ENCODE measurements at regions not wholly inside any gene's neighbourhood (a gene's known extent, or its start where the extent isn't known, plus 50 kb on each side); places are given as distances from the start of the nearest gene placed in this dataset.

DNA sequence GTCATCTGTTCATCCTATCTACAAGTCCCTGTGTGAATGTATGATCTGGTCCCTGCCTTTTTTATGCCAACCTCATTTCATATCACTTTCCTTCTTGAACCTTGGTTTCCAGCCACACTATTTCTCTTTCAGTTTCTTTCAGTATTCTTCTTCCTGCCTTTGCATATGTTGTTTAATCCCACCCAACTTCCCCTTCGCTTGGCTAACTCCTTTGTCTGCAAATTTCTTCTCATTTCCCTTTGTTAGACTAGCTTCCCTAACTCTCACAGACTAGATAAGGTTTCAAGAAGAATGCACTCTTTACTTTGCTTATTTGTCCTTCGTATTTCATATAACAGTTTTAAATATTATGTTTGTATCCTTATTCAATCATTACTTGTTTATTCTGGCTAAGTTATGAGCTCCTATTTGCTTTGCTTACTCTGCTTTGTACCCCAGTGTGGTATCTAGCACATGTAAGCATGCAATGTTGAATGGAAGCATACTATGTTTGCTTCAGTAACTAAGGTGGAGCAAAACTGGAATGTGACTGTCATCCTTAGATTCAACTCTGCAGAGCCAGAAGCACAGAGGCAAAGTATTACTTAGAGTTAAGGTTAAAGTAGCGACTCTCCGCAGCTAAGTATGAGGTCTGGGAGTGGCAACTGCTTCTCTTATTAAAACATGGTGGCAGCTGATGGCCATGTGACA is 681.3 kb downstream of the CPS1 start:
- no peak for DNase-seq (ENCODE audit: low read depth)

DNA sequence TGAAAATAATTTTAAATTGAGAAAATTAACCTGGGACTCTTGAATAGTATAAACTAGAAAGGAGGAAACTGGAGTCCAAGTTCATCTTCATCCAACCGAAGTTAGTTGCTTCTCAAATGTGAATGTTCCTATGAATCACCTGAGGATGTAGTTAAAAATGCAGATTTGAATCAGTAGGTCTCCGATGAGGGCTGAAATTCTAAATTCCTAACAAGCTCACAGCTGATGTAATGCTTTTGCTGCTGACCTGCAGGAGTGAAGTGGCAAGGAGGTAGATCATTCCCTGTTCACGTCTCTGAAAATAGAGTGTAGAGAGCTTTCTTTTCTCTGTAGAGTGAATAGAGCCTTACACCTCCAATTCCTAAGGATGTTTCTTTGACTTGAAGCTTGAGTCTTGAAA is 685.5 kb downstream of the CPS1 start:
- DNase-seq (ENCODE audit: low read depth), result no peak

DNA sequence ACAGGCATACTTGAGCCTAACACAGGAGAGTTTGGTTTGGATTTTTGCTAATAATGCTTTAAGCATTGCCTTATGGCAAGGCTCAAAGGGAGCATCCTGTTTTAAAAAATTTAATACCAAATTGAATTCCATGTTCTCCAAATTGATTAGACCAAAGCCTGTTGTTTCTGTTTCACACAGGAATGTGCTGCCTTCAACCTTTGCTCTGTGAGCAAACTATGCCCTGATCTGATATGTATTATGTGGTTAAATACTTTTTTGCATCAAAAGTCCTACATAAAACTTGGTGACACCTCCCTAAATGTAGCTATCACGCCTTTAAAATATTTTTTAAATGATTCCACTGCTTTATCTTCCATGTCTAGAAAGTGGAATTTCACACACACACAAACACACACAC is 691.4 kb downstream of the CPS1 start:
- DNase-seq (ENCODE audit: low read depth), result no peak

DNA sequence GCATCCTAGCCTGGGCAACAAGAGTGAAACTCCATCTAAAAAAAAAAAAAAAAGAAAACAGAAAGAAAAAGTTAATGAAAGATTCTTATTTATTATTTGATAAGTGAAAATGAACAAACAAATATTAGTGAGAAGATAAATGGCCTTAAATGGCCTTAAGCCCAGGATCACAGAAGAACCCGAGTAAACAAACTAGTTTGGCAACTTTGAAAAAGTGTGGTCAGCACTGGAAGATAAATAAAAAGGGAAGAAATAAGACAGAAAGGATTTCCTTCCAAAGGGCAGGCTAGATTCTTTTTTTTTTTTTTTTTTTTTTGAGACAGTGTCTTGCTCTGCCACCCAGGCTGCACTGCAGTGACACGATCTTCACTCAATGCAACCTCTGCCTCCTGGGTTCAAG is 692.4 kb downstream of the CPS1 start:
- DNase-seq (ENCODE audit: low read depth), result no peak

DNA sequence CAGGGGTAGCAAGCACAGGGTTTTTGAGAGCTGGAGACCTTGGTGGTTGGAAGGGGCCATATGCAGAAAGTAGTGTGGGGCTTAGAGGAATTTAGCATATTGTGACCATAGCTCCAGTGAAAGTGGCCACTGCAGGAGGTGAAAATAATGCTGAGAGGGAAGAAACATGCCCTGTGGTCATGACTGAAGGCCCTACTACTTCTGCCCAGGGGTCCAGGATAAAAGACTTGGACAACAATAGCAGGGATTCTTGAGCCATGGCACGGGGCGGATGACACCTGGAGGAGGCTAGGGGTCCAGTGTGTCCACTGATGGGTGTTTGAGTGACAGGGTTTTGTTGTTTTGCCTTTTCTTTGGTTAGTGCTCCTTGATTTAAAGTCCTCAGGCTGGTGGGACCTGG is 694.6 kb downstream of the CPS1 start:
- DNase-seq (ENCODE audit: low read depth), result no peak

DNA sequence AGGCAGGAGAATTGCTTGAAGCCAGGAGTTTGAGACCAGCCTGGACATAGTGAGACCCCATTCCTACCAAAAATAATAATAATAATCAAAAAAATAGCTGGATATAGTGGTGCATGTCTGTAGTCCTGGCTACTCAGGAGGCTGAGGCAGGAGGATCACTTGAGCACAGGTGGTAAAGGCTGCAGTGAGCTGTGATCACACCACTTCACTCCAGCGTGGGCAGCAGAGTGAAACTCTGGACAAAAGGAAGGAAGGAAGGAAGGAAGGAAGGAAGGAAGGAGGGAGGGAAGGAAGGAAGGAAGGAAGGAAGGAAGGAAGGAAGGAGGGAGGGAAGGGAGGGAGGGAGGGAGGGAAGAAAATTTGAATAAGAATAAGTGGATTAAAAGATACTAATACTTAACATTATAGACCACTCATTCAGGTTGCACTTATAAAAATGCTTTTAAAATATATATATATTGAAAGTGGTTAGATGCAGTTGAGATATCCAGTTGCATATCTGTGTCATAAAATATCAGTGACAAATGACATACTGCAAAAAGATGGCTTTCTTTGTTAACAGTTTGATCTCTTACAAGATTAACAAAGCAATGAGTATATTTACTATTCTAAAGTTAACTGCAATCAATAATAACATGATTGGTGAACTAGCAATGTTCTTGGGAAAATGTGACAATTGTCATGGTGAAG is 702.4 kb downstream of the CPS1 start:
- no peak for DNase-seq (ENCODE audit: low read depth)

DNA sequence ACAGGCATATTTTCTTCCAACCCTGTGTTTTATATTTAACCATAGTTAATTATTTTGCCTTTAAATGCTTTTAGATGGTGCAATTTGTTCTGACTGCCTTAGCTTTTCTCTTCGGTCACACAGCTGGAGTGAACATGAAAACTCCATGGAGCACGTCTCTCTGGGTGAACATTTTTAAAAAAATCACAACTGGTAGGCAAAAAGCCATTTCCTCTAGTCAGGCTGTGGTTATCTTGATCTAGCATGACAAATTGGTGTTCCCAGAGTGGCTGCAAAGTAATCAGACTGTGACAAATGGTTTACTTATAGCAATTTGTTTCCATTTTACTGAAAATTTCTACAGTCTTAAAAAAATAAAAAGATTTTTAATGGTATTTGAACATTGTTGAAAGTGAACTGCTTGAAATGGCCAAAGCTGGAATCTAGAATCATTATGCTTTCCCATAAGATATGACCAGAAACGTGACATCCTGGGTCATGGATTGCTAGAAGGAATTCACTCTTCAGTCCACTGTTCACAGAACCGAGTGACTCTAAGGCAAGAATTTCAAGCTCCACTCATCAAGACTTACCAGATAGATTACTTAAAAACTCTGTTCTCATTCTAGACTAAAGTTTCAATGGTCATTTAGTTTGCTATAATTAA is 703.6 kb downstream of the CPS1 start:
- no peak for DNase-seq (ENCODE audit: low read depth)

DNA sequence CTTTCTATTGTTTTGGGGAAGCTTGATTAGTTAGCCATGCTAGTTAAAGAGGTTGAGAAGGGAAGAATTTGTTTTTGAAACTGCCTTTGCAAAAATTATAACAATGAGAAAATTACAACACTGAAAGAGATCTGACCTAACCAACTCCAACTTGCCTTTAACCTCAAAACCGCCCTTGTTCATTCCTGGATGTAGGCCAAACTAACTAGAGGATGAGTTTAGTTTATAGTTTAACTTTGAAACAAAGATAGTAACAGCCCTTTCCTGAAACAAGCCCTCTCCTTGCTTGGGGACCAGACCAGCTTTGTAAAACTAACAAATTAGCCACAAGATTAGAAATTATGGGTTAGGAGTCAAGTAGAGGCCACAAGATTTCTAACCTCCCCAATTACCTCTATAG is 713.9 kb downstream of the CPS1 start:
- DNase-seq (ENCODE audit: low read depth), result no peak

DNA sequence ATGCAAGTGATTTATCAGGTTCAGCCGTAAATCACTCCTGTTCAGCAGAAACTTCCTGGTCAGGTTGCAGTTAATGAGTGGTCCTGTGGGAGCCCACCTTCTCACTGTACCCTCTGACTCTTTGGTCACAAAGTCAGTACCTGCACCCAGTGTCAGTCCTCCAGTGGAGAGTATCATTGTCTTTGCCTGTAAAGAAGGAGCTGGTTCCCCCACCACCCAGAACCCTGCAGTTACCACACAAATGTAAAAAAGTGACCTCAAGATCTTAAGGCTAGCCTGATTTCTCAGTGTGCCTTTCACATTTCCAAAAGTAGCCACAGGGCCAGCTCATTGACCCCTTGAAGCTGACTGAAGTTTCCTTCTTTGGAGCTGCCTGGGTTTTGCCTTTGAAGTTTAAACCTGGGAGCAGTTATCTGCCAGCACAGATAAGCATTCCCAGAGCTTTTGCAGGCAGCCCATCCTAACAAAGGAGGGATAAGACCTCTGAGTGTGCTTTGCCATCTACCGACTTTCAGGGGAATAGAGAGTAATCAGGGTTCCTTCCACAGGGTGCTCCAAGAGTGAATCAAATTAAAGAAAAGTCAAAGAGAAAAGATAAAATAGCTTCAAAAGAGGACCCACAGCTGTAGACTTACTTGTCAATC is 725.2 kb downstream of the CPS1 start:
- DNase-seq (ENCODE audit: low read depth), result no peak

DNA sequence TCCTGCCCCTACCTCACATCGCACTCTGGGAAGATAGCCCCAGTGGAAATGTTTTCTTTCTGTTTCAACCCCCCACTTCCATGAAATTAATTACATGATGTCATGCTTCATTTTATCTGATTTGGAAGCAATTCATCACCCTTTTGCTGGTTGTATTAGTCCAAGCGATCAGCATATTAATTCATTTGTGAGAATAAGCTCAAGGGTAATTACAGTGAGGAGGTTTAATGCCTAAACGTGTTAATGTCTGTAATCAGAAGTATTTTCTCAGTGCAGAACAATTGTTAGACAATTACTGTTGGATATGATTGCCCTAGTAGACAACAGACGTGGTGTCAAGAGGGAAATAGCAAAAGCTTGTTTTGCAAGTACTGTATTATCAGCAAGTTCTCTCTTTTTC is 746.3 kb downstream of the CPS1 start:
- DNase-seq (ENCODE audit: low read depth), result no peak

DNA sequence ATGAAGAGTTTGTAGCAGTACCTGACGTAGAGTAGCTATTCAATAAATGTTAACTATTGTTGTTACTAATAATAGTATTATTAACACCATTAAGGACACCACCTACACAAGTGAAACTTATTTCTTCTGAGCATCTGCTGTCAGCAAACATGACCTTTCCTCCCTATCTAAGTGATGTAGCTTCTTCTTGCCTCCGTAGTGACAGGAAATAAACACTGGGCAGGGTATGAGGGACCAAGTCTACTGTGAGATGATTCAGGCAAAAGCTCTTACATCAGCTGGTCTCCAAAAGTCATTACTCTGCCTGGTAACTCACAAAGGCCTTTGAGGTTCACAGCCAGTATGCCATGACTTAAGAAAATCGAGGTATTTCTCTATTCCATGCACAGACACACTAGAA is 750.5 kb downstream of the CPS1 start:
- no peak for DNase-seq (ENCODE audit: low read depth)

All from stimulated activated CD8-positive, alpha-beta memory T cell treated with anti-CD3 and anti-CD28 coated beads, Interleukin-15, amount 100 ng/mL, for 24 hours (primary cell).